C4-2B (cell line): ENCODE measurements at regions not wholly inside any gene's neighbourhood (a gene's known extent, or its start where the extent isn't known, plus 50 kb on each side); places are given as distances from the start of the nearest gene placed in this dataset.

Source experiments
- H3K27ac ChIP-seq: fragments of 450-650 bp; 2 replicates; pipeline ENCODE4 v1.5.1; 2017
- CTCF ChIP-seq: fragments of 450-650 bp; conservative IDR thresholded peaks from 2 replicates; pipeline ENCODE4 v1.5.1; 2017; ENCODE audit warnings: mild to moderate bottlenecking
- ZFX ChIP-seq: fragments of 450-650 bp; IDR thresholded peaks from 2 replicates; pipeline ENCODE4 v1.6.1; 2017

DNA sequence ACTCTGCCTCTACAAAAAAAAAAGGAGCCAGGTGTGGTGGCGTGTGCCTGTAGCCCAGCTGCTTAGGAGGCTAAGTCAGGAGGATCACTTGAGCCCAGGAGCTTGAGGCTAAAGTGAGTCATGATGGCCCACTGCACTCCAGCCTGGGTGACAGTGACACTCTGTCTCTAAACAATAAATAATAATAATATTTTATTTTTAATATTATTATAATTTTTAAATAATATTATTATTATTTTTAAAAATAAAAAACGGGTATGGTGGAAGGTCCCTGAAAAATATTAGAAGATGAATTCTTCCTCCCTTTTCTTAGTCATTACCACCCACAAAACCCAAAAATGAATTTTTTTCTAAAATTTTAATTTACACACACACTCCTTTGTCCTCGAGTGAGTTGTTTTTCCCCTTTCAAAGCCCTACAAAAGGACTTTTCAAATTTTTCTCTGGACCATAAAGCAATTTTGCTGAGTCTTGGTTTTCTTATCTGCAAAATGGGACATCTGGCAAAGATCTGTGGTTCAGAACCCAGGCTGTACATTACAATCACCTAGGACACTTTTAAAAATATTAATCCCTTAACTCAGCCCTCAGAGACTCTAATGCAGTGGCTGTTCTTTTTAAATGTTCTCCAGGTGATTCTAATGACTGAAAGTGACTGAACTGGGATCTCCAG, 174.0 kb upstream of the NEBL start:
- TF ChIP-seq ZFX (no peak), CTCF (no peak)
- H3K27ac ChIP-seq, result no peak overlapping the region

- H3K27ac ChIP-seq, result no peak overlapping the region
- no peak for TF ChIP-seq CTCF
- no peak for TF ChIP-seq ZFX
Measured at GRCh38 chr10:21069929-21070700, 173.0 kb upstream of the NEBL start.

DNA sequence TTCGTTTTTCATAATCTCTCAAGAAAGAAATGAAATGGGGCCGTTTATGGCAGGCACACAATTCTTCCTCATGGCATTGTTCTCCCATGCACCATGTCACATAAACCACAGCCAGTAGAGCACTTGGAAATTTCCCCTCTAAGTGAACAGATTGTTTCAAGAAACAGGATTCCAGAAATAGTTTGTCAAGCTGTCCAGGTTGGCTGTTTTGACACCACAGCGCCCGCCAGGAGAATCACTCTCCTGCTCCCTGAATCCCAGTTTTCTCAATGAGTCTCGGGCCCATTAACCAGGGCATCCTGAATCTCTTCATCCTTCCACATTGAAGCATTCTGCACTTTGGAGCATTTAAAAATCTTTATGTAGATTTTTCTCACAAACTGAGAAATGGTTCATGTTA, 172.2 kb upstream of the NEBL start:
- TF ChIP-seq ZFX (no peak), CTCF (no peak)

GRCh38 chr10:21068026-21068656, 171.0 kb upstream of the NEBL start:
- TF ChIP-seq ZFX (no peak), CTCF (no peak)
- no peak overlapping the region for H3K27ac ChIP-seq

More for the DNA sequence above, 172.2 kb upstream of the NEBL start:
- no peak overlapping the region for H3K27ac ChIP-seq

DNA sequence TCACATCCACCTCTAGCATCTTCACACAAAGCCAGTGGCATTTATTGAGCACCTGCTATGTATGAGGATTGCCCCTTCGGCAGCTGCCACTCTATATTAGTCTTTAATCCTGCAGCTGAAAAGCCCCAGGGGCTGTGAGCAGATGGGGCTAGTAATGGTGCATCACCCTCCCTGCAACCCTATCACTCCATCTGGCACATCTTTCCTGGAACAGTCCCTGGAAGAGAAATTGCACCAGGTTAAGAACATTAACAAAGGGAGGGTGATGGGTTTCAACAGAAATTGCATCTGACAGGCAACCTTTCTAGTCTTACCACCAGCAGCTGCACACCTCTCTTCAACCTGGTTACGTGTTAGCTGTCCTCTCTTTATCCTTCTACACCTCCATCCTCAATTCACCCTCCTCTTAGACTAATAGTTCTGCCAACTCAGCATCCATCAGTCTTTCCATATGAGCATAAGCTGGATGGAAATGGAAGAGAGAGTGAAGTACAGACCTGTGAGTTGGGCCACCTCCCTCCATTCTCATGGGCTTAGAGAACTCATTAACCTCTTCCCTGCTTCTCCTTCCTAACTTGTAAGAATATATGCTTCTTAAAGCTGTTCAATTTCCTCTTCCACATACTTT, 168.6 kb upstream of the NEBL start:
- H3K27ac ChIP-seq, result no peak overlapping the region
- TF ChIP-seq ZFX, result no peak
- TF ChIP-seq CTCF, result no peak

GRCh38 chr10:21061982-21062381, 164.9 kb upstream of the NEBL start:
- TF ChIP-seq ZFX, result no peak
- TF ChIP-seq CTCF, result no peak
- no peak overlapping the region for H3K27ac ChIP-seq
